GM19468 (cell line): ENCODE measurements at regions not wholly inside any gene's neighbourhood (a gene's known extent, or its start where the extent isn't known, plus 50 kb on each side); places are given as distances from the start of the nearest gene placed in this dataset.

Experiments used
- ATAC-seq: cut with Tn5 transposase; IDR thresholded peaks from one replicate; pipeline ENCODE4 v1.9.1; 2021; ENCODE audit warnings: mild to moderate bottlenecking, moderate library complexity, moderate number of reproducible peaks; ENCODE audit not compliant: unreplicated experiment; ENCODE audit errors: extremely low read depth

DNA sequence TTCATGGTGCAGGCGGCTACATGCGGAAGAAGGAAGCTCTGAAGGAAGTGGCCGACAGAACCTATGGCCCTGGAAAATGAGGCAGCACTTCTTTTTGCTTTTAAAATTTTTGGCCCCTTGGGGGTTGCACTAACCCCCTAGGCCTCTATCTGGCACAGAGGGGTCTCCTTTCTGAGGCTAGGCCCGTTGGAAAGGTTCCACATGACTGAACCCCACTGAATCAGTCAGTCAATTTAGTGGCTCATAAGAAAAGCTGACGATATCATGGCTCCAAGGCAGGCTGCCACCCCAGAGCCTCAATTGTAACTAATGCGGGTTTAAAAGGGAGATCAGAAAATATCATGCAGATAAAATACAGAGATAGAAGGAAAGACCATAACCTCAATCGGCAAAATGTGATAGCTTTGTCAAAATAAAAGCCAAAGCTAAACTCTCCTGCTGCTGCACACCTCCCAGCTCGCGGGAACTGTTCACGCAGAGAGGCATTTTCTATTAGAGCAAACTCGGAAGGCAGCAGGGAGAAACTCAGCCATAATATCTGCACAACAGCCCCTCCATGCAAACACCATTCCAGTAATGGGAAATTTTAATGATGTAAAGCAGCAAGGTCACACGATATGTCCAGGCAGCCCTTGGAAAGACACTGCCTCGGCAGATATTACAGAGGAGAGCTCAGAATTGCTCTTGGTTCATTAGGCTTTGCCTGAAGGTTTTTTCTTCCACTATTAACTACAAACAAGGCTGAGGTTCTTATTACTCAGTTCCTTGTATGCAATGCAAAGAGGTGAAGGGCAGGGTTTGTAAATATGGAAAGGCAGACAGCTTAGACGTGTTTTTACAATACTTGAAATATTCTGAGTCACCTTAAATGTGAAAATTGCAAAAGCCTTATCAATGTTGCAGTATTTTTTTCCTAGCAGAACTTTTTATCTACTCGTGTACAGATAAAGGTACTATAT, 200.4 kb upstream of the PMFBP1 start:
- ATAC-seq: no peak

- ATAC-seq: no peak
Measured at GRCh38 chr16:72371307-72372086, 199.5 kb upstream of the PMFBP1 start.

DNA sequence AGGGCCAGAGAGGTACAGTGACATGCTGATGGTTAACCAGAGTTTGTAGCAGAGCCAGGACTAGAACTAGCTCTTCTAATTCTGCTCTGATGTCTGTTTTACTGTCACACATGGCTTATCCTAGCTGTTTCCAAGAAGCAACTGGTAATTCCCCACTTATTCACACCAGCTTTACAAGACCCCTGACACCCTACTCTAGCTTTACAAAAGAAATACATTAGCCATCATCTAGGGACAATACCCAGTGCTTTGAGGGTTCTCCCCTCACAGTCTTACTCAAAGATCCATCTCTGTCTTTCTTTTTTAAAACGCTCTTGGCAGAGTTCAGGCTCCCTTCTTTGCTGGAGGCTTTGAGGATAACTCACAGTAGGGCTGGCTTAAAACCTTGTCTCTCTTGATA, 197.3 kb upstream of the PMFBP1 start:
- ATAC-seq: no peak

- no peak for ATAC-seq
Measured at GRCh38 chr16:72367851-72368250, 195.9 kb upstream of the PMFBP1 start.

- ATAC-seq: no peak
Measured at GRCh38 chr16:72362973-72363372, 191.0 kb upstream of the PMFBP1 start.

DNA sequence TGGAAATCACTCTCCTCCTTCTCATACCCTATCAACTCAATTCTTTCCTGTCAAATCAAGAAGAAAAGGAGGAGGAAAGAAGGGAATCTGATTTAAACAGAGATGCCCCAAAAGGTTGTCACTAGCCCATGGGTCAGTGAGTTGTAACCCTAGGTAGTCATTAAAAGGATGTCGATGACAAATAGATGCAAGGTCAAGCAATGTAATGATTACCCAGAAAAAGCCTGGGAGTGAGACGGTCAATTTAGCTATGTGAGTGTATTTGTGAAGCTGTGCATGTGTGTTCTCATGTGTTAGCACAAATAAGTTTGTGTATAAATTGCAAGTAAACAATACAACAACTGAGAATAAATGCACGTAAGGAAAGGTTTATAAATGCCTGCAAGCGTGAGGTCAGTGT, 190.5 kb upstream of the PMFBP1 start:
- ATAC-seq: no peak

GRCh38 chr16:72357910-72358309, 186.0 kb upstream of the PMFBP1 start:
- ATAC-seq: no peak

- no peak for ATAC-seq
Measured at GRCh38 chr16:72355561-72355960, 183.6 kb upstream of the PMFBP1 start.

DNA sequence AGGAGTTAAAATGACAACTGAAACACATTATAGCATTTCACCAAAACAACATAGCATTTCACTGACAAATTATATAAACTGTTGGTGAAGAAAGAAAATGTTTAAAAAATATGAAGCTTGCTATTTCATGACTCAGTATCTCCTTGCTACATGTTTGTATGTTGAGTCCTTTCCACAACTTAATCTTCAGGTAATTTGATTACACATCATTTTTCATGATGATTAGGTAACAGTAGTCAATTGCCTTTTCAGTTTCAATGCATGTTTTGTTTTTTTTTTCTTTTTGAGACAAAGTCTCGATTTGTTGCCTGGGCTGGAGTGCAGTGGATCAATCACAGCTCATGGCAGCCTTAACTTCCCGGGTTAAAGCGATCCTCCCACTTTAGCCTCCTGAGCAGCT, 177.8 kb upstream of the PMFBP1 start:
- no peak for ATAC-seq

GRCh38 chr16:72332926-72333325, 161.0 kb upstream of the PMFBP1 start:
- ATAC-seq: no peak

DNA sequence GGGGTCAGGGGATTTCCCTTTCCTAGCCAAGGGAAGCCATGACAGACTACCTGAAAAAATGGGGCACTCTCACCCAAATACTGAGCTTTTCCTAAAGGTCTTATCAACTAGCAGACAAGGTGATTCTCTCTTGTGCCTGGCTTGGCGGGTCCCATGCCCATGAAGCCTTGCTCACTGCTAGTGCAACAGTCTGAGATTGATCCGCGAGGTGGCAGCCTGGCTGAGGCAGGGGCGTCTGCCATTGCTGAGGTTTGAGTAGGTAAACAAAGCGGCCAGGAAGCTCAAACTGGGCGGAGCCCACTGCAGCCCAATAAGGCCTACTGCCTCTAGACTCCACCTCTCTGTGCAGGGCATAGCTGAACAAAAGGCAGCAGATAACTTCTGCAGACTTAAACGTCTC, 152.6 kb upstream of the PMFBP1 start:
- ATAC-seq: no peak

DNA sequence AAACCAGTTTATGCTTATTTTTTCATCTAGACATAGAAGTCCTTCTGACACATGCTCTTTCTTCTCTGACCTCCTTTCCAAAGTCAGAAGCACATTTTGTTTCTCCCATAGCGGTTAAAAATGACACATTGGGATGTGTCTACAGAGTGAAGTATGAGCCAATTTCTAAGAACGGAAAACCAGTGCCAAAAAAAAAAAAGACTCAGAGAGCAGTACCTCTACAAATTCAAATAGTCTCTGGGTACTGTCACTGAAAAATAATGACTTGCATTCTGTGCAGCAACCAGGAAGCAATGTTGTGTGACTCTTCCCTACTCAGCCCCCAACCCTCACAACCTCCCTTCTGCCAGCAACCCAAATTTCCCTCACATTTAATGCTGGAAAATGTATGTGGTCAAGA, 145.5 kb upstream of the PMFBP1 start:
- ATAC-seq: no peak

DNA sequence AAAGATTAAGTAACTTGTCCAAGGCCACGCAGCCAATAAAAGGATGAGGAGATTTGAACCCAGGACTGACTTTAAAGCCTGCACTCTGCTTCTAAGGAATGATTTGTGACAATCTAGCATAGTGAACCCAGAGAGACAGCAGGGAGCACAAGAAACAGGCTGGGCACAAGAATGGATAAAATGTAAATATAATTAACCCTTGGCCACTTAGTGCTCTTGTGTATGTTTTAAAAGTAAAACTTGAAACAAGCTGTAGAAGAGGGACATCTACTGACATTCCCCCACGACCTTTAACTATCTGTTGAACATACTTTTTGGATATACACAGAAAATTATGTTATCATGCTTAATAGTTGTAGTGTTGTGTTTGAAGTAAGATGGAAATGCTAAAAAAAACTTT, 141.9 kb upstream of the PMFBP1 start:
- no peak for ATAC-seq

DNA sequence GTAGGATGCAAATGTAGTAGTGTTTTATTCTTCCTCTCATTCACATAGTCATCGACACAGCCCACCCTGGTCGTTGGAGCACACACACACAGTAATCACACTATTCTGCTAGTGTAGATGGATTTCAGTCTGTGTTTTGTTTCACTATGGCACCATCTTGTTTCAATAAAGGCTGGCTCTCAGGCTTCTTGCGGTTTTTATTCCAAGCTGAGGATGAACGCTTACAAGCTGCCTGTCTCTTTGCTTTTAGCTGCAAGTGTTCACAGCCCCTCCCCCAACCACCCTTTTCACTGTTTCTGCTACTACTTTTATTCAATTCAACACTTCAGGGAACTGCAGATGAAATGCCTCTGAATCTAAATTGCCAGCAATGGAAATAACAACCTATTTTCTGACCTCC, 140.9 kb upstream of the PMFBP1 start:
- ATAC-seq: no peak

- ATAC-seq: no peak
Measured at GRCh38 chr16:72311426-72311825, 139.5 kb upstream of the PMFBP1 start.

GRCh38 chr16:72309001-72309400, 137.0 kb upstream of the PMFBP1 start:
- ATAC-seq: no peak

- no peak for ATAC-seq
Measured at GRCh38 chr16:72308396-72308795, 136.4 kb upstream of the PMFBP1 start.

- no peak for ATAC-seq
Measured at GRCh38 chr16:72302332-72302731, 130.4 kb upstream of the PMFBP1 start.

GRCh38 chr16:72301523-72302236, 129.7 kb upstream of the PMFBP1 start:
- ATAC-seq: no peak

DNA sequence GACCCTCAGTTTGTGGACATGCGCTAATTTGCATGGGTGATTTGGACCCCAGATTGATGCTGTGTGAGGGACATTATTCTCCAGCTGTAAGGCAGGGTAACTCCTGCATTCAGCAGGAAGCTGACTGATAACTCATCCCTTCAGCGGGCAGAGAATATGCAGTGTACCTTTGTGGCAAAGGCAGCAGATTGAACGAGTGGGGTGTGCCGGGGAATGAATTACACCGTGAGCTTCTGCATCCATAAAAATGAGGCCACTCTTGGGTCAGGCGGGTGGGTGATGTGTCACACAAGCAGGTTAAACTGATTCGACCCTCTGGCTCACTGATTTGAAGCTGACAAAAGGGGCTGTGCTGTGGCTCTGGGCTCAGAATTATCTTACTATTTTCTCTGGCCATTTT, 128.9 kb upstream of the PMFBP1 start:
- ATAC-seq: no peak
